Tibial artery (tissue), 4 donors: ENCODE measurements at regions not wholly inside any gene's neighbourhood (a gene's known extent, or its start where the extent isn't known, plus 50 kb on each side); places are given as distances from the start of the nearest gene placed in this dataset.

Experiments used
- DNase-seq, 2 donors: peaks; one replicate each; pipeline ENCODE4 v3.0.0-alpha.2; 2019
- H3K27ac ChIP-seq, 2 donors: fragments of 200-600 bp; sonication (generic) in 1 of 2; 1 replicate in 1 of 2; 2 replicates in 1 of 2; pipeline ENCODE4 v1.5.1; 2018 to 2019; ENCODE audit warnings: mild to moderate bottlenecking in 1 of 2
- H3K27me3 ChIP-seq, 2 donors: fragments of 200-600 bp; sonication (generic) in 1 of 2; one replicate each; pipeline versions ENCODE4 v1.5.1 to v1.6.0; 2016 to 2019
- H3K36me3 ChIP-seq, 3 donors: fragments of 200-600 bp; sonication (generic) in 2 of 3; one replicate each; pipeline ENCODE4 v1.5.1; 2016 to 2019; ENCODE audit warnings: mild to moderate bottlenecking in 2 of 3
- H3K4me1 ChIP-seq, 4 donors: fragments of 200-600 bp; sonication (generic) in 2 of 4; 1 replicate in 3 of 4; 2 replicates in 1 of 4; pipeline ENCODE4 v1.5.1; 2016 to 2019
- H3K4me3 ChIP-seq, 2 donors: fragments of 200-600 bp; sonication (generic) in 1 of 2; 1 replicate in 1 of 2; 2 replicates in 1 of 2; pipeline ENCODE4 v1.5.1; 2018 to 2019; ENCODE audit warnings: mild to moderate bottlenecking in 2 of 2
- H3K9me3 ChIP-seq, 3 donors: fragments of 200-600 bp; sonication (generic) in 1 of 3; one replicate each; pipeline ENCODE4 v1.5.1; 2016 to 2019
- CTCF ChIP-seq, 2 experiments: fragments of 200-600 bp in 1 of 2; fragments of 450-650 bp in 1 of 2; IDR thresholded peaks; one replicate each; pipeline ENCODE4 v1.5.1; 2017 to 2019; ENCODE audit warnings: antibody characterized with exemption in 2 of 2, mild to moderate bottlenecking in 1 of 2, moderate library complexity in 1 of 2
- intact Hi-C: fragments of 100-400 bp; cut with DNase I; formaldehyde crosslinking; loops from one replicate; pipeline ENCODE4 v1.15.0; 2023; ENCODE audit warnings: low total_unique reads

- intact Hi-C loops: no loop called here
- Histone ChIP-seq H3K9me3 (peaks cover 0 to 2% (median 0%) of the 10 kb centered on the region in 3 donors), H3K36me3 (no peaks in the 10 kb centered on the region), H3K27me3 (no peaks in the 10 kb centered on the region), H3K27ac (no peak overlapping the region), H3K4me3 (no peak overlapping the region), H3K4me1 (no peaks in the 10 kb centered on the region)
- DNase-seq: no peak
- no peak for TF ChIP-seq CTCF (IDR thresholded peaks at IDR 0.05)
These were observed 358.2 kb upstream of the UBE2E3 start for GRCh38 chr2:180621941-180622918.

- no peak for TF ChIP-seq CTCF (IDR thresholded peaks at IDR 0.05)
- Histone ChIP-seq H3K36me3 (no peaks in the 10 kb centered on the region), H3K27me3 (no peaks in the 10 kb centered on the region), H3K9me3 (peaks cover 0 to 2% (median 0%) of the 10 kb centered on the region in 3 donors), H3K4me1 (no peaks in the 10 kb centered on the region), H3K4me3 (no peak overlapping the region), H3K27ac (no peak overlapping the region)
- DNase-seq: no peak
- intact Hi-C loops: no loop called here
These were observed 359.0 kb upstream of the UBE2E3 start for GRCh38 chr2:180621366-180621765.

DNA sequence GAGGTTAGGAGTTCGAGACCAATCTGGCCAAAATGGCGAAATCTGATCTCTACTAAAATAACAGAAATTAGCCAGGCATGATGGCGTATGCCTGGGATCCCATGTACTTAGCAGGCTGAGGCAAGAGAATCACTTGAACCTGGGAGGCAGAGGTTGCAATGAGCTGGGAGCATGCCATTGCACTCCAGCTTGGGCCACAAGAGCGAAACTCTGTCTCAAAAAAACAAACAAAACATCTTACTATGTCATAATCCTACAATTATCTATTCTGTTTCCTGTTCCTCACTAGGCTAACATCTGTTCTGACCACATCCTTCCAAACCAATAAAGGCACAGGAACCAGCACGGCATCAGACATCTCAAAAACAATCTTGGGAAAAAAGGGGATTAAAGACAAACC, 361.8 kb upstream of the UBE2E3 start:
- no peak for DNase-seq
- intact Hi-C loops: no loop called here

GRCh38 chr2:180614776-180615175, 365.6 kb upstream of the UBE2E3 start:
- Histone ChIP-seq H3K4me1 (no peaks in the 10 kb centered on the region), H3K27ac (no peak overlapping the region), H3K36me3 (no peaks in the 10 kb centered on the region), H3K4me3 (no peak overlapping the region), H3K9me3 (peaks cover 0 to 2% (median 0%) of the 10 kb centered on the region in 3 donors), H3K27me3 (no peaks in the 10 kb centered on the region)
- DNase-seq: no peak
- intact Hi-C loops: no loop called here
- no peak for TF ChIP-seq CTCF (IDR thresholded peaks at IDR 0.05)

More for the DNA sequence above, 361.8 kb upstream of the UBE2E3 start:
- peaks cover 0 to 2% (median 0%) of the 10 kb centered on the region in 3 donors for H3K9me3 ChIP-seq
- H3K4me1 ChIP-seq: no peaks in the 10 kb centered on the region
- TF ChIP-seq CTCF (IDR thresholded peaks at IDR 0.05): no peak
- H3K36me3 ChIP-seq: no peaks in the 10 kb centered on the region
- H3K27ac ChIP-seq: no peak overlapping the region
- no peaks in the 10 kb centered on the region for H3K27me3 ChIP-seq
- no peak overlapping the region for H3K4me3 ChIP-seq

DNA sequence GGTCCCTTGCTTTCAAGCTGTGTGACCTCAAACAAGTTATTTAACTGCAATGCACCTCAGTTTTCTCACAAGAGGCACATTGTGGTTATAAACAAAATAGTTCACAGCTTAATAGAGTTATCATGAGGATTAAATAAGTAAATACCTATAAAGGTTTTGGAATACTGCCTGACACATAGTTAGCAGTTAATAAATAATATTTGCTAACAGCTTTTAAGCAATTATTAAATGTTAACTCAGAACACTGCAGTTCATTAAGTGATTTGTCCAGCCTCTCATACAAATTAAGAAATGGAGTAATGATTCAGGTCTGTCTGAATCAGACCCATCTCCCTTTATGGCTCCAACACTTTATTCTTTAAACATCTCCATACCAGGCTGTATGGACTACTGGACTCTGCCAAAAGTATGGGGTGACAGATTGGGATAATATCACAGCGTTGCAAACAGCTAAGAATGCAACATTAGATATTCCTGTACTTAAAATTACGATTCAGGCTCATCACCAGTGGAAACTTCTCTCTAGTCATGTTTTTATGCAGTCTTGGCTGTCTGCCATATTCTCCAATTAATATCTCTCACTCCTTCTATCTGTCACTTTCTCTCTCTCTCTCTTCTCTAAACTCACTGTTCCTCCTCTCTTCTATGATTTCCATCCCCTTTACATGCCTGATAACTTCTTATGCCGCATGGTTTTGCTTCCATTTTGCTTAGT, 370.6 kb upstream of the UBE2E3 start:
- no peak for DNase-seq
- Histone ChIP-seq H3K9me3 (no peaks in the 10 kb centered on the region), H3K27me3 (no peaks in the 10 kb centered on the region), H3K36me3 (no peaks in the 10 kb centered on the region), H3K4me3 (no peak overlapping the region), H3K27ac (no peak overlapping the region), H3K4me1 (no peaks in the 10 kb centered on the region)
- TF ChIP-seq CTCF (IDR thresholded peaks at IDR 0.05): no peak
- intact Hi-C loops: no loop called here
